ENCODE measurements at regions not wholly inside any gene's neighbourhood (a gene's known extent, or its start where the extent isn't known, plus 50 kb on each side); places are given as distances from the start of the nearest gene placed in this dataset.
A peak's percentile ranks its signal among the peaks of the same experiment; 100 is the strongest.

DNA sequence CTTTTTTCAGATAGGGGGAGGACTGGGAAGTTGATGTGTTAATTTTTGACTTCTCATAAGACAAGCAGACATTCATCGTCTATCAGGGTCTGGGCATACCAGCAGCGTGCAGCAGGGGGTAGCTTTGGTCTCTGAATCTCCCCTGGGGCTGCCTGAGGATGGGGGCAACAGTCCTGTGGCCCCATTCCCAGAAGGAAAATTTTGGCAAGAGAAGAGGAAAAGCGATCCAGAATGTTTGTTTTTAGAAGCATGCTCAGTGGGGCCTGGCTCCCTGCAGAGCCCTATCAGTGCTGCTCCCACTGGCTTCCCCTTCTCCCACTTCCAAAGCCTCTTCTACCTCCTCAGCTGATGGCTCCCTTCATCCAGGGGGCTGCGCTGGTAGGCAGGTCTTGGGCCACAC, 194.8 kb upstream of the IL12B start:
- H3K4me3 ChIP-seq (ENCODE audit: control insufficient read depth, low read depth, low read length), result no peak overlapping the region
- TF ChIP-seq CTCF (conservative IDR thresholded peaks at IDR 0.05; ENCODE audit: control insufficient read depth, insufficient read depth, low read depth, low read length), result no peak
- DNase-seq (ENCODE audit: low read depth), result no peak

GRCh38 chr5:159527546-159528254, 197.4 kb upstream of the IL12B start:
- no peak for DNase-seq (ENCODE audit: low read depth)
- H3K4me3 ChIP-seq (ENCODE audit: control insufficient read depth, low read depth, low read length), result no peak overlapping the region
- TF ChIP-seq CTCF (conservative IDR thresholded peaks at IDR 0.05; ENCODE audit: control insufficient read depth, insufficient read depth, low read depth, low read length), result no peak

GRCh38 chr5:159531554-159532105, 201.3 kb upstream of the IL12B start:
- TF ChIP-seq CTCF (conservative IDR thresholded peaks at IDR 0.05; ENCODE audit: control insufficient read depth, insufficient read depth, low read depth, low read length), result peak; percentile 34
- DNase-seq (ENCODE audit: low read depth), result no peak
- H3K4me3 ChIP-seq (ENCODE audit: control insufficient read depth, low read depth, low read length), result no peak overlapping the region

- TF ChIP-seq CTCF (conservative IDR thresholded peaks at IDR 0.05; ENCODE audit: control insufficient read depth, insufficient read depth, low read depth, low read length), result no peak
- H3K4me3 ChIP-seq (ENCODE audit: control insufficient read depth, low read depth, low read length), result no peak overlapping the region
- DNase-seq (ENCODE audit: low read depth), result no peak
These were observed 202.9 kb upstream of the IL12B start for GRCh38 chr5:159533197-159533596.

- H3K4me3 ChIP-seq (ENCODE audit: control insufficient read depth, low read depth, low read length), result no peak overlapping the region
- DNase-seq (ENCODE audit: low read depth), result no peak
- TF ChIP-seq CTCF (conservative IDR thresholded peaks at IDR 0.05; ENCODE audit: control insufficient read depth, insufficient read depth, low read depth, low read length), result no peak
These were observed 205.9 kb upstream of the IL12B start for GRCh38 chr5:159536166-159536565.

GRCh38 chr5:159536646-159537045, 206.4 kb upstream of the IL12B start:
- DNase-seq (ENCODE audit: low read depth), result no peak
- no peak for TF ChIP-seq CTCF (conservative IDR thresholded peaks at IDR 0.05; ENCODE audit: control insufficient read depth, insufficient read depth, low read depth, low read length)
- no peak overlapping the region for H3K4me3 ChIP-seq (ENCODE audit: control insufficient read depth, low read depth, low read length)

Measured in fibroblast of mammary gland (primary cell).